ENCODE measurements at regions not wholly inside any gene's neighbourhood (a gene's known extent, or its start where the extent isn't known, plus 50 kb on each side); places are given as distances from the start of the nearest gene placed in this dataset.

GRCh38 chr10:128222332-128222849 is 96.2 kb upstream of the MKI67 start:
- no peak for DNase-seq

GRCh38 chr10:128230401-128230800 is 104.2 kb upstream of the MKI67 start:
- no peak for DNase-seq

- DNase-seq, result no peak
These were observed 107.2 kb upstream of the MKI67 start for GRCh38 chr10:128233422-128233821.

GRCh38 chr10:128237710-128238109 is 111.5 kb upstream of the MKI67 start:
- no peak for DNase-seq

GRCh38 chr10:128241023-128241422 is 114.8 kb upstream of the MKI67 start:
- no peak for DNase-seq

- no peak for DNase-seq
These were observed 116.4 kb upstream of the MKI67 start for GRCh38 chr10:128242641-128243040.

- no peak for DNase-seq
These were observed 118.8 kb upstream of the MKI67 start for GRCh38 chr10:128245026-128245425.

GRCh38 chr10:128247576-128247975 is 121.4 kb upstream of the MKI67 start:
- DNase-seq, result no peak

GRCh38 chr10:128254476-128254875 is 128.3 kb upstream of the MKI67 start:
- no peak for DNase-seq

- DNase-seq, result no peak
These were observed 131.2 kb upstream of the MKI67 start for GRCh38 chr10:128257428-128257827.

GRCh38 chr10:128258421-128258976 is 132.3 kb upstream of the MKI67 start:
- no peak for DNase-seq

- DNase-seq, result peak; percentile 49
These were observed 137.9 kb upstream of the MKI67 start for GRCh38 chr10:128263891-128264688.

- DNase-seq, result no peak
These were observed 139.4 kb upstream of the MKI67 start for GRCh38 chr10:128265596-128265995.

GRCh38 chr10:128267581-128267980 is 141.4 kb upstream of the MKI67 start:
- no peak for DNase-seq

GRCh38 chr10:128268015-128268722 is 141.9 kb upstream of the MKI67 start:
- DNase-seq, result no peak

- no peak for DNase-seq
These were observed 148.7 kb upstream of the MKI67 start for GRCh38 chr10:128274938-128275337.

GRCh38 chr10:128275388-128276177 is 149.4 kb upstream of the MKI67 start:
- no peak for DNase-seq

- no peak for DNase-seq
These were observed 151.1 kb upstream of the MKI67 start for GRCh38 chr10:128277267-128277840.

GRCh38 chr10:128278362-128278761 is 152.1 kb upstream of the MKI67 start:
- DNase-seq, result no peak

GRCh38 chr10:128280271-128280670 is 154.0 kb upstream of the MKI67 start:
- no peak for DNase-seq

- no peak for DNase-seq
These were observed 155.1 kb upstream of the MKI67 start for GRCh38 chr10:128281343-128281742.

- no peak for DNase-seq
These were observed 155.6 kb upstream of the MKI67 start for GRCh38 chr10:128281861-128282260.

Data from activated naive CD4-positive, alpha-beta T cell treated with Interleukin-2 at 50 U/mL for 16 hours (primary cell).